RWPE2 (cell line): ENCODE measurements at regions not wholly inside any gene's neighbourhood (a gene's known extent, or its start where the extent isn't known, plus 50 kb on each side); places are given as distances from the start of the nearest gene placed in this dataset.

Experiments
- ATAC-seq: fragments of 200-7000 bp; cut with Tn5 transposase; 3 replicates; pipeline ENCODE4 v1.9.1; 2021; ENCODE audit warnings: low read depth
- DNase-seq: peaks from one replicate; pipeline ENCODE4 v3.0.0-alpha.2; 2020; ENCODE audit warnings: low spot score
- H3K27ac ChIP-seq: fragments of 450-650 bp; 2 replicates; pipeline ENCODE4 v1.5.1; 2017; ENCODE audit warnings: mild to moderate bottlenecking; ENCODE audit not compliant: poor library complexity, severe bottlenecking
- H3K27me3 ChIP-seq: fragments of 250-450 bp; sonication (Bioruptor Pico); 2 replicates; pipeline ENCODE4 v1.5.1; 2021; ENCODE audit warnings: mild to moderate bottlenecking, moderate library complexity; ENCODE audit not compliant: insufficient read depth, poor library complexity, severe bottlenecking
- H3K36me3 ChIP-seq: fragments of 250-450 bp; sonication (Bioruptor Pico); 2 replicates; pipeline ENCODE4 v1.5.1; 2020; ENCODE audit warnings: low read depth, mild to moderate bottlenecking, moderate library complexity
- H3K4me1 ChIP-seq: fragments of 250-450 bp; sonication (Bioruptor Pico); 2 replicates; pipeline ENCODE4 v1.5.1; 2021; ENCODE audit warnings: mild to moderate bottlenecking, moderate library complexity; ENCODE audit not compliant: insufficient read depth, poor library complexity, severe bottlenecking
- H3K4me3 ChIP-seq: fragments of 250-450 bp; sonication (Bioruptor Pico); 2 replicates; pipeline ENCODE4 v1.5.1; 2021; ENCODE audit warnings: mild to moderate bottlenecking, moderate library complexity; ENCODE audit not compliant: severe bottlenecking
- H3K9me3 ChIP-seq: fragments of 250-450 bp; sonication (Bioruptor Pico); 2 replicates; pipeline ENCODE4 v1.5.1; 2021; ENCODE audit warnings: mild to moderate bottlenecking, moderate library complexity; ENCODE audit not compliant: severe bottlenecking
- CTCF ChIP-seq: fragments of 450-650 bp; IDR thresholded peaks from one replicate; pipeline ENCODE4 v1.5.1; 2017; ENCODE audit warnings: mild to moderate bottlenecking, moderate library complexity; ENCODE audit not compliant: poor library complexity, severe bottlenecking

- Histone ChIP-seq H3K4me3 (no peak overlapping the region), H3K36me3 (no peaks in the 10 kb centered on the region), H3K27ac (no peak overlapping the region), H3K4me1 (no peaks in the 10 kb centered on the region), H3K27me3 (no peaks in the 10 kb centered on the region), H3K9me3 (no peaks in the 10 kb centered on the region)
- DNase-seq (no peak), ATAC-seq (no peak)
- no peak for TF ChIP-seq CTCF
These were observed 60.2 kb upstream of the PHF14 start for GRCh38 chr7:10913457-10913856.

GRCh38 chr7:10918093-10918590 lies 55.5 kb upstream of the PHF14 start:
- Histone ChIP-seq H3K4me3 (no peak overlapping the region), H3K4me1 (no peaks in the 10 kb centered on the region), H3K27me3 (no peaks in the 10 kb centered on the region), H3K36me3 (no peaks in the 10 kb centered on the region), H3K27ac (no peak overlapping the region), H3K9me3 (no peaks in the 10 kb centered on the region)
- no peak for TF ChIP-seq CTCF
- ATAC-seq (no peak), DNase-seq (no peak)

- no peaks in the 10 kb centered on the region for H3K27me3 ChIP-seq
- H3K36me3 ChIP-seq = no peaks in the 10 kb centered on the region
- no peaks in the 10 kb centered on the region for H3K4me1 ChIP-seq
- H3K4me3 ChIP-seq = no peak overlapping the region
- DNase-seq = no peak
- H3K27ac ChIP-seq = no peak overlapping the region
- no peak for ATAC-seq
- no peaks in the 10 kb centered on the region for H3K9me3 ChIP-seq
- no peak for TF ChIP-seq CTCF
These were observed 53.7 kb upstream of the PHF14 start for GRCh38 chr7:10919923-10920322.
